NCI-H2171 (cell line): ENCODE measurements at regions not wholly inside any gene's neighbourhood (a gene's known extent, or its start where the extent isn't known, plus 50 kb on each side); places are given as distances from the start of the nearest gene placed in this dataset.

Experiments used
- DNase-seq: peaks from one replicate; lab custom pipeline; 2025; lab: John Stamatoyannopoulos, UW

- DNase-seq: no peak
Measured at GRCh38 chr21:28342212-28342810, 650.4 kb downstream of the LTN1 start.

GRCh38 chr21:28339403-28339802 is 653.3 kb downstream of the LTN1 start:
- DNase-seq: no peak

GRCh38 chr21:28338701-28339305 is 653.9 kb downstream of the LTN1 start:
- no peak for DNase-seq

GRCh38 chr21:28337315-28337714 is 655.4 kb downstream of the LTN1 start:
- no peak for DNase-seq

GRCh38 chr21:28336314-28336713 is 656.4 kb downstream of the LTN1 start:
- no peak for DNase-seq

- DNase-seq: no peak
Measured at GRCh38 chr21:28334407-28334806, 658.3 kb downstream of the LTN1 start.

GRCh38 chr21:28333578-28334075 is 659.0 kb downstream of the LTN1 start:
- DNase-seq: no peak

GRCh38 chr21:28332796-28333195 is 659.9 kb downstream of the LTN1 start:
- DNase-seq: no peak

GRCh38 chr21:28325618-28326017 is 667.1 kb downstream of the LTN1 start:
- DNase-seq: no peak

GRCh38 chr21:28324690-28325089 is 668.0 kb downstream of the LTN1 start:
- DNase-seq: no peak

- DNase-seq: no peak
Measured at GRCh38 chr21:28317177-28317950, 675.3 kb downstream of the LTN1 start.

- no peak for DNase-seq
Measured at GRCh38 chr21:28311411-28312190, 681.1 kb downstream of the LTN1 start.

GRCh38 chr21:28310711-28311110 is 682.0 kb downstream of the LTN1 start:
- no peak for DNase-seq

- DNase-seq: no peak
Measured at GRCh38 chr21:28310171-28310685, 682.4 kb downstream of the LTN1 start.

GRCh38 chr21:28309596-28309995 is 683.1 kb downstream of the LTN1 start:
- DNase-seq: no peak

GRCh38 chr21:28308516-28308915 is 684.2 kb downstream of the LTN1 start:
- no peak for DNase-seq

GRCh38 chr21:28299946-28300345 is 692.7 kb downstream of the LTN1 start:
- no peak for DNase-seq

- no peak for DNase-seq
Measured at GRCh38 chr21:28298251-28298672, 694.4 kb downstream of the LTN1 start.

- DNase-seq: no peak
Measured at GRCh38 chr21:28294051-28294450, 698.6 kb downstream of the LTN1 start.

GRCh38 chr21:28283641-28284490 is 708.8 kb downstream of the LTN1 start:
- DNase-seq: no peak

- DNase-seq: no peak
Measured at GRCh38 chr21:28282833-28283232, 709.8 kb downstream of the LTN1 start.
